Activated CD4-positive, CD25-positive, alpha-beta regulatory T cell treated with anti-CD3 and anti-CD28 coated beads, Interleukin-2, amount 50 U/mL, for 24 hours (primary cell): ENCODE measurements at regions not wholly inside any gene's neighbourhood (a gene's known extent, or its start where the extent isn't known, plus 50 kb on each side); places are given as distances from the start of the nearest gene placed in this dataset.

Source experiments
- ATAC-seq, 2 donors: fragments of 150-1000 bp; cut with Tn5 transposase; one replicate each; pipeline ENCODE4 v1.10.0; 2021; ENCODE audit warnings: mild to moderate bottlenecking in 1 of 2, moderate library complexity in 1 of 2

DNA sequence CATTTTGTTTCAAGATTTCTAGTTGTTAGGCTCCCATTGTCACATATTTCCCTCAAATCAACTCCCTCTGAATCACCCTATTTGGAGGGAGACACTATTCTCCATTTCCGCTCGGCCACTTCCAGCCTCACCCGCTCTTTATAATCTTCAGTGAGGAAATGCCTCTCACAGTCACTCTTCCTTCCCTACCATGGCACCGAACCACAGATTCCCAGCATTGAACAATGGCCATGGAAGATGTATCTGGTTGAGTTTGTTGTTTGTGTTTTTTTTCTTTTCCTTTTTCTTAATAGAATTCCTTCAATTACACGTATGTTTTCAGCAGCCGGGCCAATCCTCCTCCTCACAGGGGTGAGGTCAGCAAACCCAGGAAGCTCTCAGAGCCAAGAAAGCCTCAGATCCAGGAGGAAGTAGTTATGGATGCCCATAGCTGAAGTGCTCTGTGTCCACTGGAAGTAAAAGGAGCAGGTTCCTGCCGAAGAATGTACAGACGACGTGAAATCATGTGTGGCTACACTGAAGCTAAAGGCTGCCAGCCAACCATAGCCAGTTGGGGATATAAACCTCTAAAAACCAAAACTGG, 472.1 kb downstream of the FOXO1 start:
- no peak for ATAC-seq

DNA sequence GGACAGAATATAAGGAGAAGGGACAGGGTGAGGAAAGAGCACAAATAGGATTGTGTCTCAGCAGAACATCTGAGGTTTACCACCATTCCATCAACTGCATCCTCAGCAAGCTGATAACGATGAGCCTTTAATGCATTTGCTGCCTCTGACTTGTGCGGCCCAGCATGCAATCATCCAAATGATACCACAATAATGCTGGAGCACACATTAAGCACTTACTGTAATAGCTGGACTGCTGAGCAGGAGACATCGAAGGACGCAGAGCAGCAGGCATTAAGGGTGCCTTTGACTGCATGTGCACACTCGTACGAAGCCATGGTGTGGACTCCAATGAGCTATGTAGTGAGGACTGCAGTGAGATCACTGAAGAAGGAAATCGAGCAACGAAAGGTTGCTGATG, 469.4 kb downstream of the FOXO1 start:
- no peak for ATAC-seq

DNA sequence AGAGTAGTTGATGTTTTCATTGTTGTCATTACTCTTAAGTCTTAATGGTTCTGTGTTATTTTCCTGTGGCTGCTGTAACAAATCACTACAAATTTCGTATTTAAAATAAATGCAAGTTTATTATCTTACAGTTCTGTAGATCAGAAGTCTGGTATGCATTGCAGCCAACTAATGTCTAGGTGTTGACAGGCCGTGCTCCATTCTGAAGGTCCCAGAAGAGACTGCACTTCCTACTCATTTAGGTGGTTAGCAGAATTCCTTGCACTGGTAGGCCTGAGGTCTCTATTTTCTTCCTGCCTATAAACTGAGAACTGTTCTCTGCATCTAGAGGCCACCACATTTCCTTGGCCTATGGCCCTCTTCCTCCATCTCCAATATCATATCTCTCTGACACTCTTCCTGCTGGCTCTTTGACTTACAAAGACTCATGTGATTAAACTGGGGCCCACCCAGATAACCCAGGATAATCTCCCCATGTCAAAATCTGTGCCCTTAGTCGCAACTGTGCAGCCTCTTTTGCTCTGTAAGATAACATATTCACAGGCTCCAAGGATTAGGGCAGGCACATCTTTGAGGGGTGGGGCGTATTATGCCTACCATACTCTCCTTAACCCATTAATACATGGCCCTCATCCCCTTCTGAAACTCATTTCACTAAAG, 468.4 kb downstream of the FOXO1 start:
- no peak for ATAC-seq

DNA sequence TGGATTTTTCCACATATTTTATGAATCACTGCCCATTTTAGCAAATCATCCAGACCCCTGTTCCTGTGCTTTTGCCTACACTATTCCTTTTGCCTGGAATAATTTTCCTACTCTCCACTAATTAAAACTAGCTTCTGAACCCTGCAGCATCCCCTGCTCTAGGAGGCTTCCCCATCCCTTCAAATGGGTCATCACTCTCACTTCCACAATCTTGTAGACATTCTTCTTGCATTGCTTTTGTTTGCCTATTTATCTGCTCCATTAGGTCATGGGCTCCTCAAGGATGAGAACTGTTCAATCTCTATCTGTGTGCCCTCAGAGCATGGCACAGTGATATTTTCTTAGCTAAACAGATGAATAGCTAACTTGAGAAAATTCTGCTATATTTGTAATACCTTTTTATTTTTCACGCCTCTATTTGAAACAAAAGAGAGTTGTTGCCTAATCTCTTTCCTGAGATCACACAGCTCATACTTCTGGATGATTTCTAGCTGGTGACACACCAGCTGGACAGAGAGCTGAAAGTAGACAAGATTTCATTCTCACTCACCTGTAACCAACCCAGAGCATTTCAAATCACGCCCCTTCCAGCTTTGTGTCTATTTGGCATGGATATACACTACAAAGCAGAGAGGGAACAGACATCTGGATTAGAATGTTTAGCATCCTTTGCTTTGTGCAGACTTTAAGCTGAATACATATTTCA, 466.0 kb downstream of the FOXO1 start:
- ATAC-seq, result peak; percentile 70 to 75

DNA sequence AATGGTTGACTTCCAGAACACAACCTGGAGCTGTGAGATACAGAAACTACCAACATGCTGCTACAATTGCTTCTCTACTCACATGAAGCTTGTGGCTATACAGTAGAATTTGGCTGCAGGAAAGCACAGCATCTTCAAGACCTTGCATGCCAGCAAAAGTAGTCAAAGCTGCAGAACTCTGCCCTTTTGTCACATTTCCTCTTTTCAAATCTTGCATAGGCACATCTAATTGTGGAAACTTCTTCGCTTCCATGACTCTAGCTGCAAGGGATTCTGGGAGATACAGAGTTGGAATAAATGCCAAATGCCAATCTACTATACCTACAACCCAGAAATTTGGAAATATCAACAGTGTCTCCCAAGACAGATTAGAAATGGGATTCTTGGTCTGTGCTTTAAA, 462.2 kb downstream of the FOXO1 start:
- no peak for ATAC-seq

DNA sequence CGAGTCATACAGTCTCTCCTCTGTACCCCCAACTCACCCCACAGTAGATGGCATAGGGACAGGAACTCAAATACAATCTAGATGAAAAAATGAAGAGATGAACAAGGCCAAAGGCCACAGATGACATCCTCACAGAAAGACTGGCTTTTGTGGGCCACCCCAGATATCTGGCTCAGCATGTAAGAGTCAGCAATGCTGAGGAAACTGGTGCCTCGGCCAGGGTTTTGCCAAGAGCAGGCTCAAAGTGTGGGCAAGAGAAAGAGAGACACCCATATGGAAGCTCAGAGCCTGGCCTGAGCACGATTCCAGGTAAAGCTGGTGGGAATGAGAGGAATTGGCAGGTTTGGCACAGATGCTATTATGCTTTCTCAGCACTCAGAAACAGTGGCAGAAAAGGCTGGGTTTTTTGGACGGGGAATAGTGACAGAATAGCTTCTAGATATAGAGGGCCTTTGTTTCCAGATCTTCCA, 460.6 kb downstream of the FOXO1 start:
- peak; percentile 6 for ATAC-seq

DNA sequence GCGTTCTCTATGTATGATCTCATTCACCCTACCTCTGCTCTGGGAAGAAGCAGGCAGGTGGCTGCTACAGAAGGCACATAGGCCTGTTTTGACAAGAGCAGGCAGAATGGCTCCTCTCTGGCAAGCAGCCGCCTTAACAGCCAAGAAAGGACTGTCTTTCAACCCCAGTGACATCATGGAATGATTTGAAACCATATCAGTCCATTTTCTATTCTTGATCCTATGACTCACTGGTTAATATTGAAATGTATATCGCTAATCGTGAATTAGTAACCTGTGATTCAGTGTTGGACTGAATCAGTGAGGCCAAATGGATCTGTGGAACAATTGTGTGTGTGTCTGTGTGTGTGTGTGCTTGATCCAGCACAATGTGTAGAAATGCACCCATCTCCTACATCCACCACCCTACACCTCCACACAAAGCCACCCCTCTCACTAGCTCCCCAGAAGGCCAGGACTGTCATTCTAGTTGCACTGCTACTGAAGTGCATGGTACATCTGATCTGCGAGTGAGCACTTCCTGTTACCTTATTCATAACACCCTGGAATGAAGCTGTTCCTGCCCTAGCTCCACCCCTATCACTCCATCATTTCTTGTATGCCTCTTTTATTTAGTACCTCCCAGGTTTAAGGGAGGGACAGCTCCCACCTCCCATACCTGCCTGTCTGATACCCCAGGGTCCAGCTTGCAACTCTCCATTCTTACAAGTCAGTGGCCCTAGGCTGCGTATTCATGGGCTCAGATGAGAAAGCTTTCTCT, 460.0 kb downstream of the FOXO1 start:
- ATAC-seq, result peak; percentile 83 to 85

DNA sequence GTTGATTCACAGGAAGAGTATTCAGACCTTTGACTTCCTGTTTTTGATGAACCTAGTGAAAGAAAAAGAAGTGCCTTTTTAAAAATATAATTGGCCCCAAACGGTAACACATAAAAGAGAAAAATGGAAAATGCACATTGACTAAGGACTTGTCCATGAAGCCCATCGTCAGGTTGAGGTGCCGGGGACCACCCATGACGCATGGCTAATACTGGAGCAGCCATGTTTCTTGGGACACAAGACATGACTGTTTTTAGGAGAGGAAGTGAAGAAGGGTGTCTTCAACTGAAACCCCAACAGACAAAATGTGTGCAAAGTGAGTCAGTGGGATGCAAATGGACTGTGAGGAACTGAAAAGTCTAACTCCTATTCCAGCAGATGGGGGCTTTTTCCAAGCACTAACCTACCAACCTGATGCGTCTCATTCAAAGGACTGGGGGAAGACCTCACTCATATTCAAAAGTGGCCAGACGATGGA, 459.4 kb downstream of the FOXO1 start:
- ATAC-seq, result peak; percentile 6 to 16

DNA sequence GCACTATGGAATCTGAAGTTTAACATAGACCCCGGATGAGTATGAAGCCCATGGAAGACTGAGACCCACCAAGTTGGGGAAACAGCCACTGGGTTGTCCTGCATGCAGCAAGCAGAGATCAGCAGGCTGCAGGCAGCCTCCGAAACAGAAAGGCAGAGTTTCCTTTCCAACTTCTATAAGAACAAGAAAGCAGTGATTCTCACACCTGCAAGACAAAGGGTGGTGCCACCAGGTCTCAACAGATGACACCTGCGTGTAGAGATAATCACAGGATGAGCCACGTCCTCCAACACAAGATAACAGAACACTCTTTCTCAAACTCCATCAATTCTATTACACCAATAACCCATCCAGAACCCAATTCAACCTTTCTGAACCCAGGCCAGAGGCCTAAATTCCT, 457.9 kb downstream of the FOXO1 start:
- ATAC-seq, result peak in 1 of 2 donors; percentile 4

DNA sequence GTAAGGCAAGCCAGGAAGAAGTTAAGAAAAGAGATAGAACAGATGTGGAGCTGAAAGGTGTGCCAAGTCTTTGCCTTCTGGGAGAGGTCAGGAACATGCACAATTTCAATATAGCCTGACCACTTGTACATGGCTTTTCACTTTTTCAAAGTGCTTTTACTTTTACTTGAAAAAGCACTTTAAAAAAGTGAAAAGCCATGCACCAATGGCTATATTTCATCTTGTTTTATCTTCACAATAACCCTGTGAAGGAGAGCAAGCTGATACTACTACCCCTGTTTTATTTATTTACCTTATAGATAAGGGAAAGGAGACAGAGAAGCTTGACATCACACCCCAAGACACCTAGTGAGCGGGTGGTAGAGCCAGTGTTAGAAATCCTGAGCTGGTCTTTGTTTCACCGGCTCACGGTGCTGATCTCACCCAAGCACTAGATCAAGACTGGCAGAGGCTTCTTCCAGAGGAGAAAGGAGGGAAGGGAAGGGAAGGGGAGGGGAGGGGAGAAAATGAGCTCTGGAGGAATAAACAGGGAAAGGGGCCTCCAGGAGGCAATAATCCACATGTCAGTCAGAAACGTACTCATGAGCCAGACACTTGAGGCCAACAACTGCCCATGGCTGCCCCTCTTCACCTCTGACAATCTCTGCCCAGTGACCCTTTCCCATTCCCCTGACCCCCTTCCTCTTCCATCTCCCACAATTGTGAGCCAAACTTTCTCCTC, 455.4 kb downstream of the FOXO1 start:
- no peak for ATAC-seq

DNA sequence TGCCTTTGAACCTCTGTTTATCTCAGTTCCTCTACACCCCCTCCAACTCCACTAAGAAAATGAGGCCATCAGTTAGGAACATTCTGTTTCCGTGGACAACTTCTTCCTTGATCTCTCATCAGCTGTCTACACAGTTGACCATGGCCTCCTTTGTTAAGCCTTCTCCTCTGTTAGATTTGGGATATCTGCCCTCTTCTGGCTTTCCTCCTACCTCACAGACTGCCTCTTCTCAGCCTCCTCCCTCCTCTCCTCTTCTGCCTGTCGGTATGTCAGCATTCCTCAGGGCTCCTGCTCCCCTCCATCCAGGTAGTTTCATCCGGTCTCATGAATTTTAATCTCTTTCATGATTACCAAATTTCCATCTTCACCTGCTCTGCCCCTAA, 454.9 kb downstream of the FOXO1 start:
- ATAC-seq, result no peak

DNA sequence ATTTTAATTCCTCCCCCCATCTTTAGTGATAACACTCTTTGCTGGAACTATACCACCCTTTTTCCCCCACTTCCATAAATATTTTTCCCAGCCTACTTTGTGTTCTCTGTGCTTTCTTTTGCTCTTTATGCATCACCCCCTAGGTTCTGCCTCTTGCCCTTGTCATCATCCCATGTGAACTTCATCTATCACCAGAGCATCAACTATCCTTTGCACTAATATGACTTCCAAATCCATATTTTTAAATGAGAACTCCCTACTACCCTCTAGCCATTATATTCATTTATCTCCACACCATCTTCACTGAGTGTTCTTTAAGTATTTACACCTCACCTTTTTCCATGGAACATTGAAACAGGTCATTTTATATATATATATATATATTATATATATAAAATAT, 452.7 kb downstream of the FOXO1 start:
- no peak for ATAC-seq

DNA sequence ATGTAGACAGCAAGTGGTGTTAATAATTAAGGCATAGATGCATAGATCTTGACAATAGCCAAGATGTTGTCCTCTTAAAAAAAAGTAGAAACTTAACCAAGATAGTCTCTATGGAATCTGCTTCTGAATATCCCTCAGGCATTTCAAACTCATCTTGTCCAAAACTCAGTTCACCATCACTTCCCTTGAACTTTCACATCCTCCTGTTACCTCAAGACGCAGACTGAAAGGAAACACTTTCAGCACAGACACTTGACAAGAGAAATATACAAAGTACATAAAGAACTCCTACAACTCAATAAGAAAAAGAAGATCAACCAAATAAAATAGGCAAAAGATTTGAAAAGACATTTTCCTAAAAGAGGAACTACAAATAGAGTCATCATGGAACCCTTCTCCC, 451.1 kb downstream of the FOXO1 start:
- ATAC-seq, result no peak

DNA sequence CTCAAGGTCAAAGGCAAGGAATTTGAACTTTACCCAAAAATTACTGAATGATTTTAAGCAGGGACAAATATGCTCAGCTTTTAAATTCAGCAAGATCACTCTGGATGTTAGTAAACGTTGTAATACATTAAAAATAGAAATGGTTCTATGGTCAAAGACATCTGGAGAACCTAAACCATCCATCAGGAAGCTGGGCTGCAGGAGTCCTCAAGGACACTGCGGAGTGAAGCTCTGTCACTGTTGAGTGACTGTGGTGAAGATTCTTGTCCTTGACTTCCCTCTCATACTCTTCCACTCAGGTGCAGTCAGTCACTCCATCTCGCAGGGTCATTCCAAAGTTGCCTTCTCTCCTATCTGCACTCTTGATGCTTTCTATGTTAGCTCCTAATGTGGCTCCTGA, 450.7 kb downstream of the FOXO1 start:
- no peak for ATAC-seq

DNA sequence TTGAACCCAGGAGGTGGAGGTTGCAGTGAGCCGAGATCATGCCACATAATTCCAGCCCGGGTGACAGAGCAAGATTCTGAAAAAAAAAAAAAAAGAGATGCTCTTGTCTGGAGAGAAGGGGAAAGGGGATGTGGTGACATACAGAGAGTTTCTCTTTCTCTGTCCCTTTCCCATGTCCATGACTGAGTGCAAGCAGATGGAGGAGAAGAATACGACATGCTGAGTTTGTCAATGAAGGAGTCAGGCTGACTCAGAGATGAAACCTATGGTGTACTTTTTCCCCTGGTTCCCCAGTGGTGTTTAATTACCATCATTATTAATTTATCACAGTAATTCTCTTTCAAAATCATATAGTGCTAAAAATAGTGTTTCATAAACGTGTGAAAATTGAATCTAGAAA, 448.8 kb downstream of the FOXO1 start:
- ATAC-seq, result peak; percentile 59 to 63

DNA sequence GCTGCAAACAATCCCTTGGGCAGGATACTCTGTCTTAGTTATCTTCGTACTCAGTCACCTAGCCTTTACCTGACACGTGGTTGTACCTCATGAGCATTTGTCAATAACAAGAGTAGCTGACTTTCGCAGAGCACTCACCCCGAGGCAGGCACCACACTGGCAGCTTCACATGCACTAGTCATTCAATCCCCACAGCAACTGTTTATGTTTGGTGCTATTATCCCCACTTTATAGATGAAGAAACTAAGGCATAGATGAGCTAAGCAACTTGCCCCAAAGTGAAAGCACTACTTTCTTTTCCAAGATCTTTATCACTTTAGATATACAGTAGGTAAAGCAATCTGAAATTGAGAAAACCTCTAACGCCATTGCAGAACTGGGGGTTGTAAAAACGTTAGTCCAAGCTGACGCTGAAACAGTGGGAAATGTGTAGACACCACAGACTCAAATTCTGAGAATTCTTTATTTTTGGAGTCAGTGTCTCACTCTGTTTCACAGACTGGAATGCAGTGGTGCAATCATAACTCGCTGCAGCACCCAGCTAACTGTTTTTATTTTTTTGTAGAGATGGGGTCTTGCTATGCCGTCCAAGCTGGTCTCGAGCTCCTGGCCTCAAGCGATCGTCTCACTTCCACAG, 446.0 kb downstream of the FOXO1 start:
- ATAC-seq, result peak; percentile 62 to 63

DNA sequence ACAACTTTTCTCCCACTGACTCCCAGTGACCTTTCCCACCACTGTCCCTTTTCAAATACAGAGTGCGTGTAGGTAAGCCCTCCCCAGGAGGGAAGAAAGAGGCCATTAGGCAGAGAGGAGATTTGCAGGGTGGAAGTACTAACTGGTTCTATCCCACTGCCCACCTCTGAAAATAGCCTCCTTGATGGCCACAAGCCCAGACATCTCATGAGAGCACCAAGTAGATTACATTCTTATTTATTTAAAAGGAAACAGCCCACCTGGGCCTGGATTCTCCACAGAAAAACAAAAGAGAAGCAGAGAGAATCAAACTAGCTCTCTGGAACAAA, 445.3 kb downstream of the FOXO1 start:
- ATAC-seq, result no peak

DNA sequence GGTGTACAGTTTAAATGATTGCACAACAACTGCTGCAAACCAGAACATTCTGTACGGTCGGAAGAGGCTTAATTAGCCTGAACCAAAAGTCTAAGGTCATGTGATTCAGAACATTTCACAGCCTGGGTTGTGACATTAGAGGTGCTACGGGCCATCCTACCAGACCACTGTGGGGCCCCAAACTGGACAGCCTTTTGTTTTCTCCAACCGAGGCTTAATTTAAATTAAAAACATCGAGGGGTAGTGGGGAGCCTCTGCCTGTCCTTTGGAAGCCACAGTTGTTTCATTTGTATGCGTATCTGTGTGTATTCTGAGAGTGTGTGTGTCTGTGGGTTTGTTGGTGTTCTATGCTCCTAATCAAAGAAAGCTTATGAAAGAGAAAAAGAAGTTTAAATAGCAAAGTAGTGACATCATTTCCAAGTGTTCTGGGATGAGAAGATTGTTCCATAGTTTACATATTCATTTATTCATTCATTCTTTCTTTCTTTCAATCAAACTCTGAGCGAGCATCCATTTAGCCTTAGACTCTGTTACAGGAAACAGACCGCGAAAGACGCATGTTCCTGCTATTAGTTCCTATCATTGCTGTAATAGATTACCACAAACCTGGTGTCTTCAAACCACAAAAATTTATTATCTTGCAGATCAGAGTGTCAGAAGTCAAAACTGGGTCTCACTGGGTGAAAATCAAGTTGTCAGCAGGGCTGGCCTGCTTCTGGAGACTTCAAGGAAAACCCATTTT, 444.8 kb downstream of the FOXO1 start:
- peak; percentile 61 to 65 for ATAC-seq

DNA sequence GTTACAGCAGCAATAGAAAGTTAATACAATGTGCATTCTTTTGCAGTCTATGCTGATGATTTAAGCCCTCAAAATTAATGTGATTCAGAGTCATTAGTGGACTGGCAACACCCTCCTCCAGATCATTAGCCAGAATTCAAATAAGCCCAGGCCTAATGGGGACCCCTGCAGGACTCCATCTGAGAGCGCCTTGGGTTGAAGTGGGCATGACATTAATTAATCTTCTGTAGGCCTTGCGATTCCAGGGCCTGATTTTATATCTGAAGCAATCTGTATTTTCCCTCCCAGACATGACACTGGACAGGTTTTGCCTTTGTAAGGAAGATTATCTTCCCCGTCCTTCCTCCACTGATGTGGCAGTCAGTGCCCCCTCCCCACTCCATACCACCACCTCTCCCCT, 442.9 kb downstream of the FOXO1 start:
- ATAC-seq, result no peak

DNA sequence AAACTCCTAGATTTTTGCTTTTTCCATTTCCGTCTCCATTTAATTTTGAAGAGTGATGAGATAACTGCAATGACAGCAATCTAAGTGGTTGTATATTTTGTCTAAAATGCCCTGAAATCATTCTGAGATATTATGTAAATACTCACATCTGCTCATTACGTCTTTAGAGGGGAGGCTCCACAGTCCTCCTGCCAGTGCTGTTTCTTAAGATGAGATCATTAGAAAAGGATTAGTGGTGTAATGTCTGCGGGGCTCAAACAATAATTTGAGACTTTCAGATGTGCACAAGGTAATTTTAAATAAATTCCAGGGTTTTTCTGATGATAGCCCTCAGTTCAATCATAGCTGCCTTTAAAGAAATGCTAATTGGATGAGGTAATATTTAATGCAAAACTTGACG, 437.9 kb downstream of the FOXO1 start:
- ATAC-seq, result no peak

DNA sequence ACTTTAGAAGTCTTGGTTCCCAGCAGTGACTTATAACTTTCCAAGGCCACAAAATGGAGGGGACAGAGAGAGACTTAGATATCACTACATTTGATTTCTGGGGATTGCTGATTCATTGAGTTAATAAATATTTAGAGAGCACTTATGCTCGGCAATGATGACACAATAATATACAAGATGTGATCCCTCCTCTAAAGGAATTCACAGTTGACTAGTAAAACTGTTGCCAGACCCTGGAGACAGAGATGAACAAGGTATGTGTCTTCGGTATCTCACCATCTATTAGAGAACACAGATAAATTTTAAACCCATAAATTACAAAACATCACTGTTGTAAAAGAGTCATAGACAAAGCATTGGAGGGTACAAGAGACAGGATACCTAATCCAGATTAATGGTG, 437.5 kb downstream of the FOXO1 start:
- no peak for ATAC-seq
